ENCODE measurements at regions not wholly inside any gene's neighbourhood (a gene's known extent, or its start where the extent isn't known, plus 50 kb on each side); places are given as distances from the start of the nearest gene placed in this dataset.

DNA sequence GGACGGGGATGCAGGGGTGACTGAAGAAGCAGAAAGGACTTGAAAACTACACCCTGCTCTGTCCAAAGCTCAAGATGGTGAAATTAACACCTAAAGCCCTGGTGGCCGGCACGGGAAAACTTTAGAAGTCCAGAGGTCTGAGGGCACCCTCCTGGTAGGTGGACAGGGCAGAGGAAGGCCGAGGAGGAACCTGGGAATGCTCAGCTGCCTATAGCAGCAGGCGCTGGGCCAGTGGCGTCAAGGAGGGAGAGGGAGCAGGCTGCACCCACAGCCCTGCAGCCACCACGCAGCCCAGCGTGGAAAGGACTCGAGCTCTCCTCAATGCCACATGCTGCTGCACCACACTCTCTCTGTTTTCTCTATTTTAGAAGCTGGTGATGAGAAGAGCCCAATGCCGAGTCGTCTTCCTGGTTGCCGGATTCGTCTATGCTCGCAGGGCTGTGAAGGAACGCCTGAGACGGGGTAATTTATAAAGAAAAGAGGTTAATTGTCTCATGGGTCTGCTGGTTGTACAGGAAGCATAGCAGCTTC is 248.3 kb upstream of the AFDN start:
- TF ChIP-seq, protein P1, sequence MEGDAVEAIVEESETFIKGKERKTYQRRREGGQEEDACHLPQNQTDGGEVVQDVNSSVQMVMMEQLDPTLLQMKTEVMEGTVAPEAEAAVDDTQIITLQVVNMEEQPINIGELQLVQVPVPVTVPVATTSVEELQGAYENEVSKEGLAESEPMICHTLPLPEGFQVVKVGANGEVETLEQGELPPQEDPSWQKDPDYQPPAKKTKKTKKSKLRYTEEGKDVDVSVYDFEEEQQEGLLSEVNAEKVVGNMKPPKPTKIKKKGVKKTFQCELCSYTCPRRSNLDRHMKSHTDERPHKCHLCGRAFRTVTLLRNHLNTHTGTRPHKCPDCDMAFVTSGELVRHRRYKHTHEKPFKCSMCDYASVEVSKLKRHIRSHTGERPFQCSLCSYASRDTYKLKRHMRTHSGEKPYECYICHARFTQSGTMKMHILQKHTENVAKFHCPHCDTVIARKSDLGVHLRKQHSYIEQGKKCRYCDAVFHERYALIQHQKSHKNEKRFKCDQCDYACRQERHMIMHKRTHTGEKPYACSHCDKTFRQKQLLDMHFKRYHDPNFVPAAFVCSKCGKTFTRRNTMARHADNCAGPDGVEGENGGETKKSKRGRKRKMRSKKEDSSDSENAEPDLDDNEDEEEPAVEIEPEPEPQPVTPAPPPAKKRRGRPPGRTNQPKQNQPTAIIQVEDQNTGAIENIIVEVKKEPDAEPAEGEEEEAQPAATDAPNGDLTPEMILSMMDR (IDR thresholded peaks at IDR 0.05), result no peak

DNA sequence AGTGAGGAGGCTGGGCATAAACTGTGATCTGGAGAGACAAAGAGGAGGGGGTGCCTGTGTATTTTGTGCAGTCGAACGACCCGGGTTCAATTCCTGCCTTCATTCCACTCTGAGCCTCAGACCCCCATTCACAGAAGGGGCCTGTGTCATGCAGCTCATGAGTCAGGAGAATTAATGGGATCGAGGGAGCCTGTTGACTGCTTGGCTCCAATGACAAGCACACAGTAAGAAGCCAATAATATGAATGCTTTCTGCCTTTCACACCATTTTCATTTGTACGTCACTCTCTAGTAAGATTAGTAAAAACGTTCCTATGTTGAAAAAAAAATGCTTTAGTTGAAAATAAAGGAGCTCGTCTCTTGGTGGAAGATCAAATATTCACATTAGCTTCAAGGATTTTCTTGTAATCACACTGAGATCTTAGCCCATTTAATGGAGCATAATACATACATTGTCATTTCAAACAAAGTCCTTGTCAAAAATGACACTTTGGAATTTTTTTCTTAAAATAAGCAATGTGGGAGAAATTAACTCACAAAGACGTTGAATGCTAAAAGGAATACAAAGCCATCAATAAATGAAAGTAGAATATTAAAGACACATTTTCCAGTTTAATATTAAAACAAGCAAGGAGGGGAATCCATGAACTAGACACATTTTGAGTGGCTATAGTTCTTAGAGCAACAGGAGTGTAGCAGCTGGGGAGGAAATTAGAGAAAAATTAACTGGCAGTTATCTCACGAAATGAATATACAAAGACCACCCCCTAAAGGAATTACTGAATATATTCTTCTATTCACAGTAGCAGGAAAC is 246.7 kb upstream of the AFDN start:
- TF ChIP-seq, protein P1 (IDR thresholded peaks at IDR 0.05), result no peak

DNA sequence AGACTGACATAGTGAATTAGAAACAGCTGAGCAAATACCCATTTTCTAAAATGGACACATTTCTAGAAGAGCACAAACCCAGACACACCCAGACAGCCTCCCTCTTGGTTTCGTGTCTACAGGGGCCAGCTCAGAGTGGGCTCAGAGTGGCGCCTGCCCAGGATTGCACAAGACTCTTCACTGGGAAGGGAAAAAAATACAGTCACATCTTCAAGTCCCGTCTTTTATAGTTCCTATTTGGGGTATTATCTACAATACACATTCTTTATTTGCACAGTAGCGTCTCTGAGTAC is 246.1 kb upstream of the AFDN start:
- TF ChIP-seq, protein P1 (IDR thresholded peaks at IDR 0.05), result no peak

DNA sequence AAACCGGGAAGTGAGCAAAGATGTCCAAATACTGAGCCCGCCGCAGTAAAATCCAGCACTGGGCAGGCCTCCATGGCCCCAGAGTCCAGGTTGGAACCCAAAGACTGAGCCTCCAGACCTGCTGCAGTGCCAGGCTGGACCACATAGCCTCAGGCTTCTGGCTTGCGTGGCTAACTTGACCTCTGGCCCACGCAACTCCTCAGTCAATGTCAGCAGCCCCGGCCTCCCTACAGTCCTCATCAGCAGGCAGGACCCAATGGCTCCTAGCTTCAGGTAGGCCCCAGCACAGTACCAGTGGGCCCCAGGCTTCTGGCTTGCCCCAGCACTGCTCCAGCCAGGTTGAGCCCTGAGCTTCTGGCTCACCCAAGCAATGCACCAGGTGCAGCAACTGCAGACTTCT is 245.1 kb upstream of the AFDN start:
- TF ChIP-seq, protein P1 (IDR thresholded peaks at IDR 0.05), result no peak

DNA sequence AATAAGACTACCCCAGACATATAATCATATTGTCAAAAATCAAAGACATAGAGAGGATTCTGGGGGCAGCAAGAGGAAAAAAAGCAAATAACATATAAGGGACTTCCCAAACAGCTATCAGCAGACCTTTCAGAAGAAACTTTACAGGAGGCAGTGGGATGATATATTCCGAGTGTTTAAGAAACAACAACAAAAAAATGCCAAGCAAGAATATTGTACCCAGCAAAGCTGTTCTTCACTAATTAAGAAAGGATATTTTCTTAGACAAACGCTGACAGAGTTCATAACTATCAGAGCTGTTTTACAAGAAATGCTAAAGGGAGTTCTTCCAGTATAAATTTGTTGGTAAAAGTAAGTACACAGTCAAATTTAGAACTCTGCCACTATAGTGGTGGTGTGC is 243.3 kb upstream of the AFDN start:
- TF ChIP-seq, protein P1 (IDR thresholded peaks at IDR 0.05), result no peak

DNA sequence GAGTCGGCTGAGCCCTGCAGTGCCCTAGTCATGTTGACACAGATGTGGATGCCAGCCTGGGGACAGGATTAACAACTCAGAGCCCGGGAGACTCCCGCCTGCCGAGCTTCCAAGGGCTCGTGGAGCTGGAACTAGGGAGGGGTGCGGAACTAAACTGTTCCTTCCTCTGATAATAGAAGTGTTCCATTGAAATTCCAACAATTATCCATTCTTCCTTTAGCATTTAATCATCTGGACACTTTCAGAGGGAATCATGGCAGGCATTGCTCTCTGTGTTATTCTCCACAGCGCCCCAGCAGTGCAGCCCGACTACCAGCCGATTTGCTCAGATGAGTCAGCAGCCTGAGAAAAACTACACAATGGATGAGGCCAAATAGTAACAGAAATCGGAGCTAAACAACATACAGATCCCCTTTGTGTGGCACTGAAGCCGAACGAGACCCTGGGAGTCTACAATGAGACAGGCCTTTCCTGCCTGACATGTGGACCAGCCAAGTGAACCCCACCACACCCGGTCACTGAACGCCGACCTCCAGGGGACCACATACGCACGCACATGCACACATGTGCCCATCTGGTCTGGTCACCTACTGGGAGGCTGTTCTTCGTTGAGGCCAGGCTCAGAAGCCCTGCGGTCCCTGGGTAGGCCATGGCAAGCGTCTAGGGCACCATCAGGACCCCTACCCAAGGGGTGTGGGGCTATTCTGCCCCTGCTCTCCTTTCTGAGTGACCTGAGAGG is 238.4 kb upstream of the AFDN start:
- TF ChIP-seq, protein P1 (IDR thresholded peaks at IDR 0.05), result no peak

DNA sequence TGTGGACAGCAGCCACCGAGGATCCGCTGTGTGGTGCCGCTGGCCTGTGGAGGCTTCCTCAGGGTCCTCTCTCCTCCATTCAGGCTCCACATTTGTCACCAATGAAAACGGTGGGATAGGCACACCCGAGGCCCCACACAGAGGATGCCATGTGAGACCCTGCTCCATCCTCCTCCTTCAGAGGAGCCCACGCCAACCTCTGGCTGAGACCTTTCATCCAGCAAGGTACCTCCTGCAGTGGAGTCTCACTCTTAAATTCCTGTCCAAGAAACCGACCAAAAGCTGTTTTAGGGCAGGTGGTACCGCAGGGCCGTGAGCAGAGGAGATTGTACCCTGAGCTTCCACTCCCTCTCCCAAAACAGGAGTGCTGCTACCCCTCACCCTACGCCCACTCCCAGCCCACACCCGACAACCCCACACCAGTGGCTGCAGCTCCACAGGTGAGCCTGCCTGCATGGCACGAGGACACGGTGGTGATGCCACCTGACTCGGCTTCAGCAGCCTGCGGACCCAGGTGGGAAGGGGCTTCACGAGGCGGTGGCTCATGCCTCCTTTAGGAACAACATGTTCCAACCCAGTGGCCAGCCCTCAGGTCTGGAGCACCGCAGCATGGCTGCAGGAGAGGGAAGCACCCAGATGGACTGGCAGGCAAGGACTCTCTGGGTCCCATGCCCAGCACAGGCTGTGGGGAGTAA is 237.6 kb upstream of the AFDN start:
- TF ChIP-seq, protein P1 (IDR thresholded peaks at IDR 0.05), result no peak

All from LNCAP (cell line).